Chondrocyte (in vitro differentiated cells): ENCODE measurements at regions not wholly inside any gene's neighbourhood (a gene's known extent, or its start where the extent isn't known, plus 50 kb on each side); places are given as distances from the start of the nearest gene placed in this dataset.
A peak's percentile ranks its signal among the peaks of the same experiment; 100 is the strongest.

Experiments
- DNase-seq: peaks from one replicate; pipeline ENCODE4 v3.0.0; 2021; ENCODE audit warnings: mixed read lengths, low spot score
- H3K27ac Mint-ChIP-seq: one replicate; pipeline ENCODE4 v1.8.0; 2021; ENCODE audit warnings: mild to moderate bottlenecking, moderate library complexity, mixed read lengths; ENCODE audit not compliant: unreplicated experiment
- H3K27me3 Mint-ChIP-seq: 2 replicates; pipeline ENCODE4 v1.8.0; 2021; ENCODE audit warnings: low read depth, mixed read lengths
- H3K36me3 Mint-ChIP-seq: 2 replicates; pipeline ENCODE4 v1.8.0; 2021; ENCODE audit warnings: low read depth, mixed read lengths
- H3K4me1 Mint-ChIP-seq: 2 replicates; pipeline ENCODE4 v1.8.0; 2021; ENCODE audit warnings: low read depth, mild to moderate bottlenecking, mixed read lengths
- H3K4me3 Mint-ChIP-seq: one replicate; pipeline ENCODE4 v1.8.0; 2021; ENCODE audit warnings: mild to moderate bottlenecking, moderate library complexity, mixed read lengths; ENCODE audit not compliant: unreplicated experiment
- H3K9me3 Mint-ChIP-seq: 2 replicates; pipeline ENCODE4 v1.8.0; 2021; ENCODE audit warnings: low read depth, mixed read lengths
- CTCF ChIP-seq: fragments of 200-600 bp; sonication (generic); IDR thresholded peaks from 2 replicates; pipeline ENCODE4 v1.5.0; 2021; ENCODE audit warnings: antibody characterized with exemption, mild to moderate bottlenecking, moderate library complexity

DNA sequence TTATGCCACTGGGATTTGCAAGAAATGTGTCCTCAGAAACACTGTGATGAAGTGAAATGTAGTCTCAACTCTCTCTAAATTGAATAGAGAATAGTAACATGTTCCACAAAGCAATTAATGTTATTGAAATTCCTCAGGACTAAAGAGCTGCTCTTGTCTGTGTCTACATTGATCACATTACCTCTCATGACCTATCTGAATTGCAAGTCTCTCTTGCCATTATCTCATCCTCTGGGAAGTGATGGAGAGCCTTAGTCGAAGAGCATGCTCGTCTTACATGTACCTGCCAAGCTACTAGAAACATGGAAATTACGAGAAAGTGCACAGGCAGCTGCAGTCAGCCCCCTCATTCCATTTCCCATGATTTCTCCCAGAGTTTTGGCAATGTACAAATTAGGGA, 561.1 kb upstream of the ZNF804A start:
- Mint-ChIP-seq H3K9me3 (no peaks in the 10 kb centered on the region), H3K36me3 (no peaks in the 10 kb centered on the region), H3K27me3 (no peaks in the 10 kb centered on the region), H3K27ac (no peak overlapping the region), H3K4me1 (peaks cover 6% of the 10 kb centered on the region), H3K4me3 (no peak overlapping the region)
- DNase-seq, result no peak
- no peak for TF ChIP-seq CTCF

GRCh38 chr2:184039493-184039892, 558.8 kb upstream of the ZNF804A start:
- Mint-ChIP-seq H3K27ac (no peak overlapping the region), H3K36me3 (no peaks in the 10 kb centered on the region), H3K9me3 (no peaks in the 10 kb centered on the region), H3K4me1 (peaks cover 6% of the 10 kb centered on the region), H3K27me3 (no peaks in the 10 kb centered on the region), H3K4me3 (no peak overlapping the region)
- no peak for DNase-seq
- no peak for TF ChIP-seq CTCF

- H3K4me3 Mint-ChIP-seq, result no peak overlapping the region
- H3K36me3 Mint-ChIP-seq, result no peaks in the 10 kb centered on the region
- TF ChIP-seq CTCF, result no peak
- H3K27ac Mint-ChIP-seq, result no peak overlapping the region
- H3K27me3 Mint-ChIP-seq, result peaks cover 3% of the 10 kb centered on the region
- H3K9me3 Mint-ChIP-seq, result no peaks in the 10 kb centered on the region
- DNase-seq, result no peak
- H3K4me1 Mint-ChIP-seq, result peaks cover 6% of the 10 kb centered on the region
Measured at GRCh38 chr2:184040230-184040629, 558.1 kb upstream of the ZNF804A start.

- peaks cover 7% of the 10 kb centered on the region for H3K27me3 Mint-ChIP-seq
- TF ChIP-seq CTCF, result no peak
- H3K4me3 Mint-ChIP-seq, result no peak overlapping the region
- DNase-seq, result no peak
- H3K9me3 Mint-ChIP-seq, result no peaks in the 10 kb centered on the region
- peaks cover 6% of the 10 kb centered on the region for H3K4me1 Mint-ChIP-seq
- peak overlapping the region; percentile 34 for H3K27ac Mint-ChIP-seq
- H3K36me3 Mint-ChIP-seq, result no peaks in the 10 kb centered on the region
Measured at GRCh38 chr2:184041077-184041476, 557.3 kb upstream of the ZNF804A start.

DNA sequence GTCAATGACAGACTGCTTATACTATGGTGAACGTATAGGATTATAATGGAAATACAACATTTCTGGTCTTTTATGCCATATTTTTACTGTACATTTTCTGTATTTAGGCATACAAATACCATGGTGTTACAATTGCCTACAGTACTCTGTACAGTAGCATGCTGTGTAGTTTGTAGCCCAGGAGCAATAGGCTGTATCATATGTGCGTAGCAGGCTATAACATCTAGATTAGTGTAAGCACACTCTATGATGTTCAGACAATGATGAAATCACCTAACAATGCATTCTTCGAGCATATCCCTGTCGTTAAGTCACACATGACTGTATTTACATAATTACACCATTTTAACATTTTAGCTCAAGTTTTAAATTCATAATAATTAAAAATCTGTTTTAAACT, 556.6 kb upstream of the ZNF804A start:
- Mint-ChIP-seq H3K36me3 (no peaks in the 10 kb centered on the region), H3K4me1 (peaks cover 6% of the 10 kb centered on the region), H3K27me3 (peaks cover 10% of the 10 kb centered on the region), H3K4me3 (no peak overlapping the region), H3K27ac (no peak overlapping the region), H3K9me3 (no peaks in the 10 kb centered on the region)
- DNase-seq, result no peak
- TF ChIP-seq CTCF, result no peak
